HG02623 (cell line): ENCODE measurements at regions not wholly inside any gene's neighbourhood (a gene's known extent, or its start where the extent isn't known, plus 50 kb on each side); places are given as distances from the start of the nearest gene placed in this dataset.

Source experiments
- ATAC-seq: cut with Tn5 transposase; IDR thresholded peaks from one replicate; pipeline ENCODE4 v1.9.1; 2021; ENCODE audit warnings: moderate library complexity; ENCODE audit not compliant: unreplicated experiment

- no peak for ATAC-seq
These were observed 113.5 kb upstream of the WWC1 start for GRCh38 chr5:168177831-168178450.

GRCh38 chr5:168179192-168179593, 112.3 kb upstream of the WWC1 start:
- no peak for ATAC-seq

GRCh38 chr5:168182269-168182668, 109.2 kb upstream of the WWC1 start:
- ATAC-seq: no peak

- ATAC-seq: no peak
These were observed 107.3 kb upstream of the WWC1 start for GRCh38 chr5:168184103-168184502.

GRCh38 chr5:168186289-168187074, 105.0 kb upstream of the WWC1 start:
- no peak for ATAC-seq

GRCh38 chr5:168187614-168188013, 103.8 kb upstream of the WWC1 start:
- ATAC-seq: no peak

GRCh38 chr5:168188182-168188581, 103.3 kb upstream of the WWC1 start:
- ATAC-seq: no peak

GRCh38 chr5:168192120-168192519, 99.3 kb upstream of the WWC1 start:
- ATAC-seq: no peak

- no peak for ATAC-seq
These were observed 97.8 kb upstream of the WWC1 start for GRCh38 chr5:168193493-168194250.

- no peak for ATAC-seq
These were observed 96.3 kb upstream of the WWC1 start for GRCh38 chr5:168195110-168195509.

GRCh38 chr5:168198359-168198758, 93.1 kb upstream of the WWC1 start:
- ATAC-seq: no peak

GRCh38 chr5:168202996-168203395, 88.4 kb upstream of the WWC1 start:
- ATAC-seq: no peak

GRCh38 chr5:168204165-168204564, 87.3 kb upstream of the WWC1 start:
- ATAC-seq: no peak

- ATAC-seq: no peak
These were observed 83.9 kb upstream of the WWC1 start for GRCh38 chr5:168207450-168208029.

GRCh38 chr5:168209244-168209995, 82.0 kb upstream of the WWC1 start:
- ATAC-seq: no peak

GRCh38 chr5:168209997-168210396, 81.4 kb upstream of the WWC1 start:
- no peak for ATAC-seq

- no peak for ATAC-seq
These were observed 80.2 kb upstream of the WWC1 start for GRCh38 chr5:168211245-168211644.

- ATAC-seq: no peak
These were observed 79.5 kb upstream of the WWC1 start for GRCh38 chr5:168211936-168212335.

GRCh38 chr5:168214071-168214470, 77.4 kb upstream of the WWC1 start:
- no peak for ATAC-seq

GRCh38 chr5:168214886-168215285, 76.6 kb upstream of the WWC1 start:
- no peak for ATAC-seq

- ATAC-seq: no peak
These were observed 75.8 kb upstream of the WWC1 start for GRCh38 chr5:168215646-168216045.
